ENCODE measurements at regions not wholly inside any gene's neighbourhood (a gene's known extent, or its start where the extent isn't known, plus 50 kb on each side); places are given as distances from the start of the nearest gene placed in this dataset.

GRCh38 chr13:39185326-39185725, 147.1 kb downstream of the NHLRC3 start:
- H3K27ac ChIP-seq: no peak overlapping the region
- ATAC-seq (no peak), FAIRE-seq (no peak)

GRCh38 chr13:39186205-39186875, 148.1 kb downstream of the NHLRC3 start:
- no peaks in the 10 kb centered on the region for H3K36me3 ChIP-seq
- H3K27me3 ChIP-seq: no peaks in the 10 kb centered on the region
- FAIRE-seq: peak; percentile 47
- TF ChIP-seq CTCF (IDR thresholded peaks at IDR 0.05): no peak
- H3K4me1 ChIP-seq: no peaks in the 10 kb centered on the region
- H3K9me3 ChIP-seq: no peaks in the 10 kb centered on the region
- 51 to 68% methylated on average over 2 of the region's 2 CpGs for WGBS, 2 donors
- ATAC-seq: no peak
- no peak overlapping the region for H3K4me3 ChIP-seq
- no peak overlapping the region for H3K27ac ChIP-seq
- intact Hi-C loops (cut with DNase I): no loop called here
- no peak for DNase-seq

More at GRCh38 chr13:39185326-39185725, 147.1 kb downstream of the NHLRC3 start:
- H3K9me3 ChIP-seq: no peaks in the 10 kb centered on the region
- no peaks in the 10 kb centered on the region for H3K4me1 ChIP-seq
- no peak for TF ChIP-seq CTCF (IDR thresholded peaks at IDR 0.05)
- intact Hi-C loops (cut with DNase I): no loop called here
- WGBS, 2 donors: 50 to 62% methylated on average over 3 of the region's 3 CpGs
- no peaks in the 10 kb centered on the region for H3K36me3 ChIP-seq
- no peak for DNase-seq
- no peaks in the 10 kb centered on the region for H3K27me3 ChIP-seq
- no peak overlapping the region for H3K4me3 ChIP-seq

DNA sequence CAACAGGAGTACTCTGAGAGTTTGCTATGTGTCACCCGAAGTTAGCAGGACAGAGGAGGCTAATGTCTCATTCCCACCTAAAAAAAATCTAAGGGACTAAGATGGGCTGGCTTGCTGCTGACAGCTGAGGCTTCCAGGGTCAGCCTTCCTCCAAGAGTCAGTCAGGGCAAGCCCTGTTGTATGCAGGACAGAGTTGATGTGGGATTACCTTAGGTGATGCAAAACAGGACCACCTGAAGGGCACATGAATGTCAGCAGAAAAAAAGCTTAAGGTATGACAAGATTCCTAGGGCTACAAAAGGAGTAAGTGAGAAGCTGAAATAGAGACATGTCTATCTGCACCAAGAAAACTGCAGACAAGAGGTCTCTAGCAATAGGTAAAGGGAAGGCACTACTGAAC, 151.5 kb downstream of the NHLRC3 start:
- no peaks in the 10 kb centered on the region for H3K27me3 ChIP-seq
- no peak overlapping the region for H3K27ac ChIP-seq
- H3K4me1 ChIP-seq: no peaks in the 10 kb centered on the region
- intact Hi-C loops (cut with DNase I): no loop called here
- no peaks in the 10 kb centered on the region for H3K9me3 ChIP-seq
- H3K4me3 ChIP-seq: no peak overlapping the region
- no peaks in the 10 kb centered on the region for H3K36me3 ChIP-seq
- 50 to 73% methylated on average over 1 of the region's 1 CpG for WGBS, 2 donors
- TF ChIP-seq CTCF (IDR thresholded peaks at IDR 0.05): no peak
- FAIRE-seq: no peak
- no peak for DNase-seq
- no peak for ATAC-seq

DNA sequence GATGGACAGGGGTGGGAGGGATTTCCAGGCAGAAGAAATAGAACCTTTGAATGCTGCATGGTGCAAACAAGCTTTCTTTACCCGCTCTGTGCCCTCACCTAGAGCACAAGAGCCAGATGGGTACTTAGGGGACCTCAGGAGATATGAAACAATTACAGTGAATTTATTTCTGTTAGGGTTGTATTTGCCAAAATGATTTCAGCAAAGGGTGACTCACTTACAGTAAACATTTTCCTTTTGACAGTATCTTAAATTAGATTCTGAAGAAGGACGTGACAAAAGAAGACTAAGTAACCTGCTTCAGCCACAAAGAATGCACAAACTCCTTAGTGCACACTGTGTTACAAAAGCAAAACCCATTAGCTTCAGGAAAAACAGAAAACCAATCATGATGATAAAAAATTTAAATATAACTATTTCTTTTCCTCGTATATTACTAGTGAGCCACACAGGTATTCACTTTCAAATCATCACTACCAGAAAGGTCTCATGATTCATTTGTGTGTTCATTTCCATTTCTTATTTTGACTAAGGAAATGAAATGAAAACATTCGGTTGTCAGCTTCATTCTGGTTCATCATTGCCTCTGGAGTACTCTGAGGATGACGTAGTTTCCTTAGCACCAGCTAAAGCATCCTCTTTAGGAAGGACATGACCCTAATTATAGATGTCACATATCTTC, 158.8 kb downstream of the NHLRC3 start:
- H3K9me3 ChIP-seq: no peaks in the 10 kb centered on the region
- no peak overlapping the region for H3K27ac ChIP-seq
- no peak overlapping the region for H3K4me3 ChIP-seq
- FAIRE-seq (no peak), DNase-seq (no peak), ATAC-seq (peak in 1 of 4 donors; percentile 22)
- H3K4me1 ChIP-seq: no peaks in the 10 kb centered on the region
- intact Hi-C loops (cut with DNase I): no loop called here
- no peak for TF ChIP-seq CTCF (IDR thresholded peaks at IDR 0.05)
- 48 to 60% methylated on average over 5 of the region's 5 CpGs for WGBS, 2 donors
- no peaks in the 10 kb centered on the region for H3K36me3 ChIP-seq
- H3K27me3 ChIP-seq: no peaks in the 10 kb centered on the region

DNA sequence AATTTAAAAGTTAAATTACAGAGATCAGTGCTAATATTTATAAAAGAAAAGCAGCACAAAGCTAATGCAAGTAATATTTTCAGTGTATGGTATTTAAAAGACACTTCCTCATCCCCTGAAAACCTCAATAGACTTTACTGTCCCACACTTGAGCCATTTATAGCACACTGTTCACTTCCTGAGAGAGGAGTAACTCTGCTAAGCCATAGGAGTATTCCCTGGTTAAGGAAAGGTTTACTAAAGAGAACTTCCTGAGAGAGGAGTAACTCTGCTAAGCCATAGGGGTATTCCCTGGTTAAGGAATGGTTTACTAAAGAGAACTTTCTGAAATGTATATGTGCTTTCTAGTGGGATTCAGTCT, 159.4 kb downstream of the NHLRC3 start:
- DNase-seq (no peak), FAIRE-seq (no peak), ATAC-seq (no peak)
- no peak for TF ChIP-seq CTCF (IDR thresholded peaks at IDR 0.05)
- Histone ChIP-seq H3K27ac (no peak overlapping the region), H3K4me1 (no peaks in the 10 kb centered on the region), H3K27me3 (no peaks in the 10 kb centered on the region), H3K36me3 (no peaks in the 10 kb centered on the region), H3K4me3 (no peak overlapping the region), H3K9me3 (no peaks in the 10 kb centered on the region)
- intact Hi-C loops (cut with DNase I): no loop called here

Data from pancreas (tissue), 10 donors.